ENCODE measurements at regions not wholly inside any gene's neighbourhood (a gene's known extent, or its start where the extent isn't known, plus 50 kb on each side); places are given as distances from the start of the nearest gene placed in this dataset.
"Not testable (repeated sequence)": the region's sequence is repeated elsewhere in the genome, so short reads cannot be mapped to it uniquely, and the experiment has no call there.

GRCh38 chr4:25506032-25506571 is 129.0 kb downstream of the ANAPC4 start:
- DNase-seq = no peak
- Mint-ChIP-seq H3K4me1 (no peaks in the 10 kb centered on the region), H3K27me3 (peaks cover 3% of the 10 kb centered on the region), H3K4me3 (no peak overlapping the region), H3K27ac (no peak overlapping the region), H3K36me3 (no peaks in the 10 kb centered on the region), H3K9me3 (no peaks in the 10 kb centered on the region)
- CTCF ChIA-PET = no interaction called here

GRCh38 chr4:25509646-25510045 is 132.6 kb downstream of the ANAPC4 start:
- no peak overlapping the region for H3K4me3 Mint-ChIP-seq
- H3K27ac Mint-ChIP-seq = no peak overlapping the region
- H3K27me3 Mint-ChIP-seq = peaks cover 4% of the 10 kb centered on the region
- DNase-seq = no peak
- H3K9me3 Mint-ChIP-seq = no peaks in the 10 kb centered on the region
- H3K4me1 Mint-ChIP-seq = no peaks in the 10 kb centered on the region
- CTCF ChIA-PET = no interaction called here
- H3K36me3 Mint-ChIP-seq = no peaks in the 10 kb centered on the region

GRCh38 chr4:25511823-25512222 is 134.8 kb downstream of the ANAPC4 start:
- H3K9me3 Mint-ChIP-seq, CTCF ChIA-PET: not testable (repeated sequence)

GRCh38 chr4:25513814-25514213 is 136.8 kb downstream of the ANAPC4 start:
- Mint-ChIP-seq H3K36me3 (no peaks in the 10 kb centered on the region), H3K4me1 (no peaks in the 10 kb centered on the region), H3K9me3 (no peaks in the 10 kb centered on the region), H3K4me3 (no peak overlapping the region), H3K27me3 (peaks cover 12% of the 10 kb centered on the region), H3K27ac (no peak overlapping the region)
- no peak for DNase-seq
- CTCF ChIA-PET = no interaction called here

More at GRCh38 chr4:25511823-25512222, 134.8 kb downstream of the ANAPC4 start:
- not testable (repeated sequence) for H3K36me3 Mint-ChIP-seq, DNase-seq, H3K4me3 Mint-ChIP-seq, H3K4me1 Mint-ChIP-seq, H3K27ac Mint-ChIP-seq, H3K27me3 Mint-ChIP-seq

- Mint-ChIP-seq H3K27me3 (no peaks in the 10 kb centered on the region), H3K4me1 (no peaks in the 10 kb centered on the region), H3K27ac (no peak overlapping the region), H3K4me3 (no peak overlapping the region), H3K9me3 (no peaks in the 10 kb centered on the region), H3K36me3 (no peaks in the 10 kb centered on the region)
- CTCF ChIA-PET = no interaction called here
- DNase-seq = no peak
Measured at GRCh38 chr4:25523405-25523804, 132.2 kb upstream of the SLC34A2 start.

- no peaks in the 10 kb centered on the region for H3K27me3 Mint-ChIP-seq
- no peaks in the 10 kb centered on the region for H3K9me3 Mint-ChIP-seq
- CTCF ChIA-PET = no interaction called here
- no peak for DNase-seq
- no peaks in the 10 kb centered on the region for H3K36me3 Mint-ChIP-seq
- H3K4me3 Mint-ChIP-seq = no peak overlapping the region
- H3K27ac Mint-ChIP-seq = no peak overlapping the region
- H3K4me1 Mint-ChIP-seq = no peaks in the 10 kb centered on the region
Measured at GRCh38 chr4:25524663-25525062, 131.0 kb upstream of the SLC34A2 start.

- Mint-ChIP-seq H3K9me3 (no peaks in the 10 kb centered on the region), H3K4me3 (no peak overlapping the region), H3K36me3 (no peaks in the 10 kb centered on the region), H3K4me1 (no peaks in the 10 kb centered on the region), H3K27me3 (no peaks in the 10 kb centered on the region), H3K27ac (no peak overlapping the region)
- CTCF ChIA-PET = no interaction called here
- DNase-seq = no peak
Measured at GRCh38 chr4:25525896-25526295, 129.8 kb upstream of the SLC34A2 start.

- DNase-seq = no peak
- Mint-ChIP-seq H3K27me3 (no peaks in the 10 kb centered on the region), H3K4me1 (no peaks in the 10 kb centered on the region), H3K27ac (no peak overlapping the region), H3K36me3 (no peaks in the 10 kb centered on the region), H3K4me3 (no peak overlapping the region), H3K9me3 (no peaks in the 10 kb centered on the region)
- CTCF ChIA-PET = no interaction called here
Measured at GRCh38 chr4:25527034-25527433, 128.6 kb upstream of the SLC34A2 start.

- Mint-ChIP-seq H3K27ac (no peak overlapping the region), H3K4me1 (no peaks in the 10 kb centered on the region), H3K4me3 (no peak overlapping the region), H3K36me3 (no peaks in the 10 kb centered on the region), H3K9me3 (no peaks in the 10 kb centered on the region), H3K27me3 (no peaks in the 10 kb centered on the region)
- no peak for DNase-seq
- CTCF ChIA-PET = no interaction called here
Measured at GRCh38 chr4:25528391-25528790, 127.3 kb upstream of the SLC34A2 start.

- no peaks in the 10 kb centered on the region for H3K9me3 Mint-ChIP-seq
- no peak for DNase-seq
- CTCF ChIA-PET = interaction anchor here (1.0 kb wide), 1 partner anchor 458 kb away, joined by 3 read pairs; no protein-coding TSS in a partner anchor
- H3K36me3 Mint-ChIP-seq = no peaks in the 10 kb centered on the region
- no peak overlapping the region for H3K4me3 Mint-ChIP-seq
- peaks cover 3% of the 10 kb centered on the region for H3K27me3 Mint-ChIP-seq
- no peaks in the 10 kb centered on the region for H3K4me1 Mint-ChIP-seq
- H3K27ac Mint-ChIP-seq = no peak overlapping the region
Measured at GRCh38 chr4:25531272-25531671, 124.4 kb upstream of the SLC34A2 start.

GRCh38 chr4:25532591-25532990 is 123.1 kb upstream of the SLC34A2 start:
- no peaks in the 10 kb centered on the region for H3K4me1 Mint-ChIP-seq
- H3K27me3 Mint-ChIP-seq = peaks cover 3% of the 10 kb centered on the region
- H3K9me3 Mint-ChIP-seq = no peaks in the 10 kb centered on the region
- no peak overlapping the region for H3K4me3 Mint-ChIP-seq
- no peaks in the 10 kb centered on the region for H3K36me3 Mint-ChIP-seq
- no peak overlapping the region for H3K27ac Mint-ChIP-seq
- CTCF ChIA-PET = interaction anchor here (0.6 kb wide), 1 partner anchor 22 kb away, joined by 4 read pairs; no protein-coding TSS in a partner anchor
- no peak for DNase-seq

- H3K27me3 Mint-ChIP-seq = peaks cover 3% of the 10 kb centered on the region
- H3K4me1 Mint-ChIP-seq = no peaks in the 10 kb centered on the region
- no peaks in the 10 kb centered on the region for H3K36me3 Mint-ChIP-seq
Measured at GRCh38 chr4:25533256-25533655, 122.4 kb upstream of the SLC34A2 start.

GRCh38 chr4:25535278-25535677 is 120.4 kb upstream of the SLC34A2 start:
- Mint-ChIP-seq H3K27ac (no peak overlapping the region), H3K9me3 (no peaks in the 10 kb centered on the region), H3K27me3 (peaks cover 3% of the 10 kb centered on the region), H3K4me1 (no peaks in the 10 kb centered on the region), H3K4me3 (no peak overlapping the region), H3K36me3 (no peaks in the 10 kb centered on the region)
- DNase-seq = no peak
- CTCF ChIA-PET = no interaction called here

More at GRCh38 chr4:25533256-25533655, 122.4 kb upstream of the SLC34A2 start:
- Mint-ChIP-seq H3K27ac (no peak overlapping the region), H3K9me3 (no peaks in the 10 kb centered on the region), H3K4me3 (no peak overlapping the region)
- no peak for DNase-seq
- CTCF ChIA-PET = no interaction called here

- CTCF ChIA-PET = no interaction called here
- no peak for DNase-seq
- Mint-ChIP-seq H3K36me3 (no peaks in the 10 kb centered on the region), H3K27ac (no peak overlapping the region), H3K4me1 (no peaks in the 10 kb centered on the region), H3K4me3 (no peak overlapping the region), H3K27me3 (peaks cover 3% of the 10 kb centered on the region), H3K9me3 (no peaks in the 10 kb centered on the region)
Measured at GRCh38 chr4:25535701-25536473, 119.8 kb upstream of the SLC34A2 start.

- H3K4me3 Mint-ChIP-seq = no peak overlapping the region
- CTCF ChIA-PET = no interaction called here
- H3K4me1 Mint-ChIP-seq = no peaks in the 10 kb centered on the region
- no peaks in the 10 kb centered on the region for H3K36me3 Mint-ChIP-seq
- H3K27me3 Mint-ChIP-seq = peaks cover 3% of the 10 kb centered on the region
- DNase-seq = no peak
- no peaks in the 10 kb centered on the region for H3K9me3 Mint-ChIP-seq
- no peak overlapping the region for H3K27ac Mint-ChIP-seq
Measured at GRCh38 chr4:25536564-25537320, 118.9 kb upstream of the SLC34A2 start.
